ENCODE measurements at regions not wholly inside any gene's neighbourhood (a gene's known extent, or its start where the extent isn't known, plus 50 kb on each side); places are given as distances from the start of the nearest gene placed in this dataset.

- Histone ChIP-seq H3K79me1 (ENCODE audit: insufficient read depth, low read depth, low read length, poor library complexity, severe bottlenecking) (no peaks in the 10 kb centered on the region), H3K4me1 (ENCODE audit: insufficient read depth, low read length) (no peaks in the 10 kb centered on the region), H3K79me2 (ENCODE audit: insufficient read depth, low read length) (no peaks in the 10 kb centered on the region), H3K9ac (ENCODE audit: extremely low read depth, insufficient read length, low read length) (no peak overlapping the region), H3K27me3 (ENCODE audit: insufficient read depth, low read length) (no peaks in the 10 kb centered on the region), H3T11ph (ENCODE audit: low read length) (no peak overlapping the region), H3K27ac (ENCODE audit: insufficient read length, low read depth, low read length) (no peak overlapping the region), H3K4me2 (ENCODE audit: insufficient read depth, insufficient read length, low read length) (no peak overlapping the region), H3K4ac (ENCODE audit: low read depth, low read length) (no peak overlapping the region), H4K91ac (ENCODE audit: insufficient read length, low read depth, low read length) (no peak overlapping the region), H2BK5ac (ENCODE audit: insufficient read length, low read length) (no peak overlapping the region), H4K5ac (ENCODE audit: insufficient read length, low read depth, low read length) (no peak overlapping the region), H2BK12ac (ENCODE audit: insufficient read length, low read depth, low read length) (no peak overlapping the region), H4K8ac (replicated peaks; ENCODE audit: insufficient read length, low read depth, low read length) (no peak overlapping the region), H4K20me1 (ENCODE audit: control insufficient read depth, insufficient read depth, insufficient read length) (no peaks in the 10 kb centered on the region), H3K23ac (ENCODE audit: insufficient read length, low read depth, low read length) (no peak overlapping the region), H3K23me2 (ENCODE audit: insufficient read length, low read depth, low read length, poor library complexity, severe bottlenecking) (no peaks in the 10 kb centered on the region), H3K14ac (ENCODE audit: insufficient read depth, low read length) (no peak overlapping the region), H3K18ac (ENCODE audit: insufficient read length, low read depth, low read length) (no peak overlapping the region), H2AFZ (ENCODE audit: low read length) (no peak overlapping the region), H2BK20ac (ENCODE audit: low read depth, low read length, poor library complexity, severe bottlenecking) (no peak overlapping the region), H2AK5ac (ENCODE audit: insufficient read length, low read length) (no peak overlapping the region), H3K56ac (ENCODE audit: insufficient read length, low read depth, low read length) (no peak overlapping the region), H3K9me3 (ENCODE audit: control insufficient read depth, low read depth, low read length) (no peaks in the 10 kb centered on the region), H2BK120ac (ENCODE audit: low read depth, low read length, poor library complexity, severe bottlenecking) (no peak overlapping the region), H2BK15ac (ENCODE audit: low read depth, low read length) (no peak overlapping the region)
- no peak for DNase-seq
- Mint-ChIP-seq H3K4me3 (no peak overlapping the region), H3K27me3 (ENCODE audit: low read depth) (peaks cover 4% of the 10 kb centered on the region; the same call in 1 of the 2 replicates), H3K36me3 (ENCODE audit: insufficient read depth in 1 of 3, low read depth in 3 of 3) (no peaks in the 10 kb centered on the region), H3K4me1 (peaks cover 3 to 9% of the 10 kb centered on the region in 2 experiments; a peak in 3 of 4 replicates), H3K27ac (no peak overlapping the region), H3K9me3 (no peaks in the 10 kb centered on the region)
- no CpG with 5 or more reads among the region's 5 CpGs for WGBS (ENCODE audit: extremely low coverage, insufficient read length, low lambda C conversion rate)
- TF ChIP-seq CTCF (conservative IDR thresholded peaks at IDR 0.05), result no peak
These were observed 91.2 kb downstream of the POU3F3 start for GRCh38 chr2:104945121-104945520.
